K562 (cell line): ENCODE measurements at regions not wholly inside any gene's neighbourhood (a gene's known extent, or its start where the extent isn't known, plus 50 kb on each side); places are given as distances from the start of the nearest gene placed in this dataset.

Experiments
- ATAC-seq: fragments of 200-7000 bp; cut with Tn5 transposase; 3 replicates; pipeline ENCODE4 v1.9.1; 2020; ENCODE audit warnings: moderate library complexity
- BruUV-seq: library from RNA; stranded (reverse); fragments of 400-500 nt; replicated peaks from 2 replicates; lab custom pipeline; 2021; lab: Mats Ljungman, UMichigan
- CTCF ChIA-PET: fragments of 300-600 bp; formaldehyde crosslinking; extraction: SDS; loops from one replicate; lab custom pipeline; 2021; ENCODE audit warnings: low intra/inter-chr PET ratio; lab: Yijun Ruan, JAX
- POLR2A ChIA-PET: fragments of 300-600, 350-650 bp; sonication (Branson Sonifier 250); formaldehyde crosslinking; extraction: SDS; loops from one replicate; lab custom pipeline; 2021; ENCODE audit warnings: antibody characterized with exemption, inconsistent platforms; lab: Yijun Ruan, JAX
- DNase-seq, 4 experiments: peaks; one replicate each; pipeline versions ENCODE4 v3.0.0 to v3.0.0-alpha.2; 2011 to 2018; ENCODE audit warnings: low spot score in 3 of 4, mixed read lengths in 3 of 4; ENCODE audit errors: extremely low read depth in 1 of 4
- FAIRE-seq: peaks from 2 replicates; lab custom pipeline; 2011; peaks lifted over from hg19 to GRCh38; lab: Jason Lieb, UNC
- H2AFZ ChIP-seq: 2 replicates; pipeline ENCODE4 v1.6.0; 2011; ENCODE audit warnings: low read depth, low read length, control low read depth, inconsistent platforms
- H3K27ac ChIP-seq: fragments of 200-600 bp; 3 replicates; pipeline ENCODE4 v1.8.0; 2011; ENCODE audit warnings: low read depth, mild to moderate bottlenecking, control low read depth, inconsistent platforms, low read length, moderate library complexity, mixed read lengths; ENCODE audit errors: extremely low read depth
- H3K27me3 ChIP-seq, 2 experiments: fragments of 300-600 bp in 1 of 2; 2 replicates in 1 of 2; 3 replicates in 1 of 2; pipeline versions ENCODE4 v1.6.0 to v1.8.0; 2011; ENCODE audit warnings: inconsistent platforms in 2 of 2, low read length in 2 of 2, mild to moderate bottlenecking in 1 of 2, mixed read lengths in 1 of 2, moderate library complexity in 1 of 2; ENCODE audit not compliant: control insufficient read depth in 2 of 2, insufficient read depth in 2 of 2
- H3K36me3 ChIP-seq: fragments of 300-600 bp; 3 replicates; pipeline ENCODE4 v1.8.0; 2011; ENCODE audit warnings: mild to moderate bottlenecking, low read length, inconsistent platforms; ENCODE audit not compliant: control insufficient read depth, insufficient read depth
- H3K4me1 ChIP-seq, 2 experiments: fragments of 200-600 bp in 1 of 2; replicated peaks in 1 of 2; 2 replicates in 1 of 2; 3 replicates in 1 of 2; pipeline versions ENCODE4 v1.5.1 to v1.8.0; 2011; ENCODE audit warnings: inconsistent platforms in 2 of 2, low read length in 2 of 2, mild to moderate bottlenecking in 1 of 2, mixed read lengths in 1 of 2, moderate library complexity in 1 of 2; ENCODE audit not compliant: control insufficient read depth in 2 of 2, insufficient read depth in 2 of 2
- H3K4me2 ChIP-seq: 2 replicates; pipeline ENCODE4 v1.6.1; 2011; ENCODE audit warnings: low read length, control low read depth, inconsistent platforms, mixed read lengths; ENCODE audit not compliant: insufficient read depth
- H3K4me3 ChIP-seq: fragments of 200-600 bp; sonication (generic), shearing (Covaris generic); 2 replicates; pipeline ENCODE4 v1.5.1; 2016; ENCODE audit warnings: control low read depth, inconsistent platforms
- H3K79me2 ChIP-seq: fragments of 200-600 bp; 3 replicates; pipeline ENCODE4 v1.8.0; 2011; ENCODE audit warnings: low read length, inconsistent platforms; ENCODE audit not compliant: control insufficient read depth, insufficient read depth
- H3K9ac ChIP-seq, 2 experiments: 2 replicates each; pipeline versions ENCODE4 v1.6.0 to v1.6.1; 2011; ENCODE audit warnings: low read depth in 2 of 2, low read length in 2 of 2, control low read depth in 1 of 2, inconsistent platforms in 1 of 2, mild to moderate bottlenecking in 1 of 2, mixed read lengths in 1 of 2; ENCODE audit not compliant: insufficient read depth in 1 of 2
- H3K9me1 ChIP-seq: one replicate; pipeline ENCODE4 v1.6.0; 2011; ENCODE audit warnings: inconsistent platforms, mild to moderate bottlenecking, low read length, moderate library complexity; ENCODE audit not compliant: control insufficient read depth, insufficient read depth
- H3K9me3 ChIP-seq: replicated peaks from 2 replicates; pipeline ENCODE4 v1.5.1; 2011; ENCODE audit warnings: low read depth, low read length, inconsistent platforms; ENCODE audit not compliant: control insufficient read depth, insufficient read depth
- H4K20me1 ChIP-seq: replicated peaks from 2 replicates; pipeline ENCODE4 v1.6.1; 2011; ENCODE audit warnings: low read length, inconsistent platforms, mixed read lengths; ENCODE audit not compliant: control insufficient read depth, insufficient read depth
- ARID1B ChIP-seq: fragments of 450-650 bp; IDR thresholded peaks from 2 replicates; pipeline ENCODE4 v1.6.1; 2016; ENCODE audit warnings: antibody characterized with exemption, mild to moderate bottlenecking, inconsistent platforms
- CBFA2T2 ChIP-seq: fragments of 450-650 bp; conservative IDR thresholded peaks from 2 replicates; pipeline ENCODE4 v1.6.1; 2017; ENCODE audit warnings: mild to moderate bottlenecking
- CBFA2T3 ChIP-seq: fragments of 450-650 bp; IDR thresholded peaks from 2 replicates; pipeline ENCODE4 v1.6.1; 2017
- CEBPB ChIP-seq: fragments of 450-650 bp; IDR thresholded peaks from 2 replicates; pipeline ENCODE4 v1.6.1; 2016; ENCODE audit warnings: missing genetic modification characterization, missing compliant biosample characterization
- CEBPG ChIP-seq, 3 experiments: fragments of 200-800 bp in 1 of 3; sonication (Bioruptor generic) in 1 of 3; sonication (generic) in 1 of 3; formaldehyde crosslinking in 1 of 3; IDR thresholded peaks in 2 of 3; conservative IDR thresholded peaks in 1 of 3; 2 replicates each; pipeline versions ENCODE4 v1.6.1 to v1.8.0; 2016 to 2022; ENCODE audit warnings: missing compliant biosample characterization in 2 of 3, missing genetic modification characterization in 2 of 3, mild to moderate bottlenecking in 1 of 3, missing genetic modification reagents in 1 of 3
- GATAD2B ChIP-seq: fragments of 450-650 bp; IDR thresholded peaks from 2 replicates; pipeline ENCODE4 v1.6.1; 2017; ENCODE audit warnings: mild to moderate bottlenecking, borderline replicate concordance
- GTF2F1 ChIP-seq: IDR thresholded peaks from 2 replicates; pipeline ENCODE4 v1.6.1; 2011; ENCODE audit warnings: low read depth, low read length, improper control_type of control experiment
- HDAC2 ChIP-seq: fragments of 450-650 bp; IDR thresholded peaks from 2 replicates; pipeline ENCODE4 v1.6.1; 2016; ENCODE audit warnings: mild to moderate bottlenecking
- MTA2 ChIP-seq: fragments of 450-650 bp; IDR thresholded peaks from 2 replicates; pipeline ENCODE4 v1.6.1; 2016; ENCODE audit warnings: low read depth
- PML ChIP-seq: IDR thresholded peaks from 2 replicates; pipeline ENCODE4 v1.6.1; 2012; ENCODE audit warnings: low read length, inconsistent platforms
- TCF3 ChIP-seq: sonication (generic); formaldehyde crosslinking; IDR thresholded peaks from 2 replicates; pipeline ENCODE4 v1.4.0; 2020; ENCODE audit warnings: mild to moderate bottlenecking, missing genetic modification reagents
- TEAD4 ChIP-seq, 2 experiments: sonication (generic) in 1 of 2; formaldehyde crosslinking in 1 of 2; IDR thresholded peaks; 2 replicates each; pipeline versions ENCODE4 v1.6.1 to v1.8.0; 2012 to 2022; ENCODE audit warnings: borderline replicate concordance in 1 of 2, inconsistent platforms in 1 of 2, low read length in 1 of 2, mild to moderate bottlenecking in 1 of 2, missing genetic modification reagents in 1 of 2
- ZNF584 ChIP-seq: fragments of 200-800 bp; sonication (Bioruptor generic); IDR thresholded peaks from 2 replicates; pipeline ENCODE4 v1.6.1; 2016; ENCODE audit warnings: low read depth, mild to moderate bottlenecking, missing genetic modification characterization, missing compliant biosample characterization
- WGBS: fragments of 100-300 bp; shearing (Covaris generic); methylation state at CpG from one replicate; pipeline ENCODE4 v1.1.6; 2016; ENCODE audit warnings: low coverage, mixed read lengths; ENCODE audit not compliant: insufficient coverage; ENCODE audit errors: missing lambda C conversion rate; 5-methylcytosine and 5-hydroxymethylcytosine counted together
- in situ Hi-C: fragments of 300-500 bp; cut with MboI; formaldehyde crosslinking; loops from 4 replicates; pipeline ENCODE4 v1.15.0; 2018; ENCODE audit warnings: inconsistent platforms, mixed read lengths
- intact Hi-C: fragments of 100-400 bp; cut with micrococcal nuclease; formaldehyde crosslinking; loops from 2 replicates; pipeline ENCODE4 v1.14.2; 2022

GRCh38 chr2:17191223-17191622, 327.0 kb downstream of the RAD51AP2 start:
- CTCF ChIA-PET, result no interaction called here
- H3K9me3 ChIP-seq, result no peaks in the 10 kb centered on the region

GRCh38 chr2:17190527-17190926, 327.7 kb downstream of the RAD51AP2 start:
- ATAC-seq (no peak), DNase-seq (no peak), FAIRE-seq (no peak)
- POLR2A ChIA-PET, result interaction anchor here (0.7 kb wide), 1 partner anchor 155 kb away, joined by 3 read pairs; no protein-coding TSS in a partner anchor
- no peak overlapping the region for H3K9ac ChIP-seq
- H3K27me3 ChIP-seq, result peaks cover 3 to 6% of the 10 kb centered on the region in 2 experiments; a peak in 3 of 5 replicates
- no peaks in the 10 kb centered on the region for H3K9me1 ChIP-seq
- no peak overlapping the region for H3K4me3 ChIP-seq
- H3K36me3 ChIP-seq, result no peaks in the 10 kb centered on the region
- CTCF ChIA-PET, result no interaction called here
- in situ Hi-C loops (no loop called here), intact Hi-C loops (no loop called here)
- no peaks in the 10 kb centered on the region; the same call in 1 of the 2 replicates for H4K20me1 ChIP-seq
- H3K27ac ChIP-seq, result no peak overlapping the region
- BruUV-seq, result no TSS peak
- H3K4me1 ChIP-seq, result peaks cover 0 to 7% of the 10 kb centered on the region in 2 experiments; a peak in 3 of 5 replicates
- H3K79me2 ChIP-seq, result no peaks in the 10 kb centered on the region
- TF ChIP-seq CEBPB (0 out of 2 replicates have a peak, but pooled peaks have one; percentile 47), ZNF584 (CRISPR knock-in tag) (no peak), CEBPG (CRISPR knock-in tag; IDR thresholded peaks at IDR 0.05) (no peak), CEBPG (tag; conservative IDR thresholded peaks at IDR 0.05 in 1 of 2, IDR thresholded peaks at IDR 0.05 in 1 of 2) (peak; percentile 55 to 59; a peak in 3 of 4 replicates)
- 11% methylated on average over 4 of the region's 4 CpGs for WGBS
- no peak overlapping the region for H3K4me2 ChIP-seq
- no peaks in the 10 kb centered on the region for H3K9me3 ChIP-seq
- no peak overlapping the region for H2AFZ ChIP-seq

More at GRCh38 chr2:17191223-17191622, 327.0 kb downstream of the RAD51AP2 start:
- no peaks in the 10 kb centered on the region for H3K9me1 ChIP-seq
- no peak overlapping the region for H3K9ac ChIP-seq
- no peaks in the 10 kb centered on the region for H3K79me2 ChIP-seq
- H3K4me3 ChIP-seq, result no peak overlapping the region
- 0 out of 2 replicates have a peak, but pooled peaks have one; percentile 11 for TF ChIP-seq ARID1B
- TF ChIP-seq PML, result no peak
- peak; percentile 31; the same call in 1 of the 2 replicates for TF ChIP-seq CBFA2T2
- TF ChIP-seq GTF2F1, result no peak
- no peak for TF ChIP-seq MTA2
- TF ChIP-seq TEAD4 (IDR thresholded peaks at IDR 0.05; ENCODE audit: low read length), result peak; percentile 63
- no peak for TF ChIP-seq TEAD4 (CRISPR knock-in tag; IDR thresholded peaks at IDR 0.05; ENCODE audit: borderline replicate concordance)
- TF ChIP-seq GATAD2B, result no peak
- TF ChIP-seq CBFA2T3, result peak; percentile 59; the same call in 1 of the 2 replicates
- 0 out of 2 replicates have a peak, but pooled peaks have one; percentile 9 for TF ChIP-seq TCF3 (CRISPR knock-in tag)
- TF ChIP-seq HDAC2, result no peak
- TF ChIP-seq CEBPG (CRISPR knock-in tag; IDR thresholded peaks at IDR 0.05), result no peak
- no peak for TF ChIP-seq CEBPG (tag; conservative IDR thresholded peaks at IDR 0.05 in 1 of 2, IDR thresholded peaks at IDR 0.05 in 1 of 2)
- POLR2A ChIA-PET, result interaction anchor here (0.7 to 0.8 kb wide), 2 partner anchors 19 to 155 kb away, joined by 3 read pairs; no protein-coding TSS in a partner anchor
- WGBS, result 0% methylated on average over 4 of the region's 4 CpGs
- BruUV-seq, result no TSS peak
- no peak overlapping the region for H3K4me2 ChIP-seq
- intact Hi-C loops (no loop called here), in situ Hi-C loops (no loop called here)
- H3K36me3 ChIP-seq, result no peaks in the 10 kb centered on the region
- no peaks in the 10 kb centered on the region; the same call in 1 of the 2 replicates for H4K20me1 ChIP-seq
- no peak overlapping the region for H2AFZ ChIP-seq
- ATAC-seq (no peak; the same call in 2 of the 3 replicates), DNase-seq (peak in 1 of 4 experiments; percentile 6), FAIRE-seq (no peak)
- no peak overlapping the region for H3K27ac ChIP-seq
- peaks cover 0 to 7% of the 10 kb centered on the region in 2 experiments; a peak in 3 of 5 replicates for H3K4me1 ChIP-seq
- H3K27me3 ChIP-seq, result peaks cover 3 to 7% of the 10 kb centered on the region in 2 experiments; a peak in 3 of 5 replicates
